Esophagus muscularis mucosa (tissue), 4 donors: ENCODE measurements at regions not wholly inside any gene's neighbourhood (a gene's known extent, or its start where the extent isn't known, plus 50 kb on each side); places are given as distances from the start of the nearest gene placed in this dataset.

Source experiments
- CTCF ChIP-seq, 3 experiments: fragments of 200-600 bp in 2 of 3; fragments of 450-650 bp in 1 of 3; sonication (generic) in 2 of 3; IDR thresholded peaks; one replicate each; pipeline ENCODE4 v1.5.1; 2017 to 2019; ENCODE audit warnings: antibody characterized with exemption in 3 of 3, mild to moderate bottlenecking in 2 of 3, moderate library complexity in 1 of 3
- EP300 ChIP-seq: sonication (generic); formaldehyde crosslinking; IDR thresholded peaks from one replicate; pipeline ENCODE4 v1.6.1; 2017; ENCODE audit warnings: antibody characterized with exemption
- POLR2A ChIP-seq: fragments of 450-650 bp; IDR thresholded peaks from one replicate; pipeline ENCODE4 v1.6.1; 2017; ENCODE audit warnings: antibody characterized with exemption, moderate library complexity, mild to moderate bottlenecking, low read depth
- POLR2AphosphoS5 ChIP-seq, 2 donors: sonication (generic); formaldehyde crosslinking; IDR thresholded peaks; one replicate each; pipeline ENCODE4 v1.6.1; 2017; ENCODE audit warnings: antibody characterized with exemption in 2 of 2

GRCh38 chr19:31168106-31168625 lies 181.1 kb downstream of the TSHZ3 start:
- TF ChIP-seq POLR2AphosphoS5 (IDR thresholded peaks at IDR 0.05) (no peak), POLR2A (no peak), CTCF (IDR thresholded peaks at IDR 0.05) (no peak), EP300 (no peak)
